Activated B cell treated with CpG ODN at 0.5 μM for 24 hours (primary cell): ENCODE measurements at regions not wholly inside any gene's neighbourhood (a gene's known extent, or its start where the extent isn't known, plus 50 kb on each side); places are given as distances from the start of the nearest gene placed in this dataset.

ENCODE experiments used
- ATAC-seq: fragments of 200-7000 bp; cut with Tn5 transposase; one replicate; pipeline ENCODE4 v1.10.0; 2021; ENCODE audit warnings: low read depth, mild to moderate bottlenecking, moderate library complexity
- CTCF ChIA-PET: fragments of 350-600 bp; sonication (Branson Sonifier 250); formaldehyde crosslinking; loops from one replicate; lab custom pipeline; 2021; ENCODE audit warnings: antibody characterized with exemption; lab: Charles Lee
- POLR2A ChIA-PET: fragments of 350-600 bp; sonication (Branson Sonifier 250); formaldehyde crosslinking; loops from one replicate; lab custom pipeline; 2021; ENCODE audit warnings: antibody characterized with exemption; lab: Charles Lee
- DNase-seq: peaks from one replicate; pipeline ENCODE4 v3.0.0; 2022
- H3K27ac Mint-ChIP-seq: one replicate; pipeline ENCODE4 v1.8.0; 2020; ENCODE audit warnings: mixed read lengths
- H3K27me3 Mint-ChIP-seq: one replicate; pipeline ENCODE4 v1.8.0; 2021; ENCODE audit warnings: mixed read lengths
- H3K36me3 Mint-ChIP-seq: one replicate; pipeline ENCODE4 v1.8.0; 2021; ENCODE audit warnings: low read depth, mixed read lengths
- H3K4me1 Mint-ChIP-seq: one replicate; pipeline ENCODE4 v1.8.0; 2021; ENCODE audit warnings: mixed read lengths
- H3K4me3 Mint-ChIP-seq: one replicate; pipeline ENCODE4 v1.8.0; 2020; ENCODE audit warnings: mild to moderate bottlenecking, mixed read lengths
- H3K9me3 Mint-ChIP-seq: one replicate; pipeline ENCODE4 v1.8.0; 2020; ENCODE audit warnings: mixed read lengths
- intact Hi-C: fragments of 100-400 bp; cut with micrococcal nuclease; formaldehyde crosslinking; loops from one replicate; pipeline ENCODE4 v1.15.1; 2024
- TF ChIP-seq, protein P1 (sequence below): fragments of 200-600 bp; IDR thresholded peaks from one replicate; pipeline ENCODE4 v1.8.0; 2022; ENCODE audit warnings: antibody characterized with exemption, mild to moderate bottlenecking

DNA sequence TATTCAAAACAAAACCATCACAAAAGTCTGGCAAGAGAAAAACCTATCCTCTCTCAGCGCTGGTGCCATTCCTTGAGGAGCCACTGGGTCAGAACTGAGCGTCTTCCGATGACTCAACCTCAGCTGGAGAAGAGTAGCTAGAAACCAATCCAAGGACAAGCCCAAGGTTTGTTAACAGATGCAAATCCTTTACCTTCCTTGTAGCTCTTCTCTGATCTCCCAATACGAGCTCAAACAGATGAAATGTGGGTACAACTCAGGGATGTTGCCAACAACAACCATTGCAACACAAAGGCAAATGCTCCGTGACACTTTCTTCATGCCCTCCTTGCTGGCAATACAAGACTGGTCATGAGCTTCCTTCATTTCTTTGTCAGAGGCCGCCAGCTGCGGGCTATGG lies 337.1 kb downstream of the SIPA1L2 start:
- no peaks in the 10 kb centered on the region for H3K36me3 Mint-ChIP-seq
- TF ChIP-seq, protein P1, sequence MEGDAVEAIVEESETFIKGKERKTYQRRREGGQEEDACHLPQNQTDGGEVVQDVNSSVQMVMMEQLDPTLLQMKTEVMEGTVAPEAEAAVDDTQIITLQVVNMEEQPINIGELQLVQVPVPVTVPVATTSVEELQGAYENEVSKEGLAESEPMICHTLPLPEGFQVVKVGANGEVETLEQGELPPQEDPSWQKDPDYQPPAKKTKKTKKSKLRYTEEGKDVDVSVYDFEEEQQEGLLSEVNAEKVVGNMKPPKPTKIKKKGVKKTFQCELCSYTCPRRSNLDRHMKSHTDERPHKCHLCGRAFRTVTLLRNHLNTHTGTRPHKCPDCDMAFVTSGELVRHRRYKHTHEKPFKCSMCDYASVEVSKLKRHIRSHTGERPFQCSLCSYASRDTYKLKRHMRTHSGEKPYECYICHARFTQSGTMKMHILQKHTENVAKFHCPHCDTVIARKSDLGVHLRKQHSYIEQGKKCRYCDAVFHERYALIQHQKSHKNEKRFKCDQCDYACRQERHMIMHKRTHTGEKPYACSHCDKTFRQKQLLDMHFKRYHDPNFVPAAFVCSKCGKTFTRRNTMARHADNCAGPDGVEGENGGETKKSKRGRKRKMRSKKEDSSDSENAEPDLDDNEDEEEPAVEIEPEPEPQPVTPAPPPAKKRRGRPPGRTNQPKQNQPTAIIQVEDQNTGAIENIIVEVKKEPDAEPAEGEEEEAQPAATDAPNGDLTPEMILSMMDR, result no peak
- H3K9me3 Mint-ChIP-seq, result no peaks in the 10 kb centered on the region
- H3K4me3 Mint-ChIP-seq, result no peak overlapping the region
- intact Hi-C loops, result no loop called here
- ATAC-seq (no peak), DNase-seq (no peak)
- H3K4me1 Mint-ChIP-seq, result no peaks in the 10 kb centered on the region
- no peaks in the 10 kb centered on the region for H3K27me3 Mint-ChIP-seq
- POLR2A ChIA-PET, result no interaction called here
- H3K27ac Mint-ChIP-seq, result no peak overlapping the region
- CTCF ChIA-PET, result no interaction called here

DNA sequence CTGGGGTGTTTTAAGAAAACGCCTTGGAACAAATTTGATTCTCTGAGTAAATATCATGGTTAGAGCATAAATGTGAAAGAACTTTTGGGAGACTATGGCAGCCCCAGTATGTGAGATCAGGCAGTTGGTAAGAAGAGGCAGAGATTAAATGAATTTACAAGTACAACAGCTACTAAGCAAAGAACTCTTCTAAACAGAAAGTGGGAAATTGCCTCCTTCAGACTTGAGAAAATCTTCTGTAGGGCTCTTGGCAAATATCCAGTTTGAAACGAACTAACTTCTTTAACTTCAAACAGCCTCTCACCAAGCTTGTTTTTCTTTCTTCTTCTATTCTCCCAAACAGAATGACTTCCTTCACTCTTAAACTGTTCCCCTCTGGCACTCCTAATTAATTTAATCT lies 337.7 kb downstream of the SIPA1L2 start:
- no peak for ATAC-seq
- no peak for DNase-seq
- no peak overlapping the region for H3K4me3 Mint-ChIP-seq
- H3K9me3 Mint-ChIP-seq, result no peaks in the 10 kb centered on the region
- ChIA-PET CTCF (no interaction called here), POLR2A (no interaction called here)
- intact Hi-C loops, result no loop called here
- TF ChIP-seq, protein P1, result no peak
- no peaks in the 10 kb centered on the region for H3K27me3 Mint-ChIP-seq
- no peaks in the 10 kb centered on the region for H3K4me1 Mint-ChIP-seq
- H3K27ac Mint-ChIP-seq, result no peak overlapping the region
- no peaks in the 10 kb centered on the region for H3K36me3 Mint-ChIP-seq

DNA sequence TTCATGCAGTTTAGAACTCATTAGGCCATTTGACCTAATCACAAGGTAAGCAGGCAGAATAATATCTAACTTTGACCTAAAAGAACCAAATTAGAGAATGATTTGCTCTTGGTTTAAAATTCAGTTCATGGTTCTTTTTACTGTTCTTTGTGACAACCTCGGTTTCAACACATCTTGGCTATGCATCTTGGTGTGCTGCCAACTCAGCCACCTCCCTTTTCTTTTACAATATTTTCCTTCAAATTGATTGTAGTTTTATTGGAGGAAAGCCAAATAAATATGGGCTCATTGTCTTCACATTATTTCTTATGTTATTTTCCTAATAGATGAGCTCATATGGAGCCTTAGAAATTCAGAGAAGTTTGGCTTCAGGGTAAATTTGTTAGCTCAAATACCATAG lies 338.3 kb downstream of the SIPA1L2 start:
- no peak for ATAC-seq
- H3K36me3 Mint-ChIP-seq, result no peaks in the 10 kb centered on the region
- H3K4me1 Mint-ChIP-seq, result no peaks in the 10 kb centered on the region
- ChIA-PET POLR2A (no interaction called here), CTCF (no interaction called here)
- H3K9me3 Mint-ChIP-seq, result no peaks in the 10 kb centered on the region
- TF ChIP-seq, protein P1, result no peak
- H3K27ac Mint-ChIP-seq, result no peak overlapping the region
- no peak for DNase-seq
- no peak overlapping the region for H3K4me3 Mint-ChIP-seq
- H3K27me3 Mint-ChIP-seq, result no peaks in the 10 kb centered on the region
- intact Hi-C loops, result no loop called here

DNA sequence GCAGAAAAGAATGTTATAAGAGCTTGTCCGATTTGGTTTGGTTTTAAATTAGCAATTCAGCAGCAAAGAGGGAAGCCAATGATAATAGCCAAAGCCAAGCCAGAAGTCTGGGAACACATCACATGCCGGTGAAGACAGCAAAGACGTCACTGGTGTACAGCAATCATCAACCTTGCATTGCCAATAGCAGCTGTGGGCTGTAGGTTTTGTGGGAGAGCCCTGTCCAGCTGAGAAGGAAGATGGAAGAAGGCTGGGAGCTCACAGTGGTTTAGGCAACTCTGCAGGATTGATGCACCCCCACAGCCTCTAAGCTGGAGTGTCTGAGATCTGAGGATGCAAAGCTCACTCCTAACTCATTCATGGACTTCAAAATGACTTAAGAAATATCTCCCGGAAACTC lies 338.7 kb downstream of the SIPA1L2 start:
- CTCF ChIA-PET, result no interaction called here
- TF ChIP-seq, protein P1, result no peak

DNA sequence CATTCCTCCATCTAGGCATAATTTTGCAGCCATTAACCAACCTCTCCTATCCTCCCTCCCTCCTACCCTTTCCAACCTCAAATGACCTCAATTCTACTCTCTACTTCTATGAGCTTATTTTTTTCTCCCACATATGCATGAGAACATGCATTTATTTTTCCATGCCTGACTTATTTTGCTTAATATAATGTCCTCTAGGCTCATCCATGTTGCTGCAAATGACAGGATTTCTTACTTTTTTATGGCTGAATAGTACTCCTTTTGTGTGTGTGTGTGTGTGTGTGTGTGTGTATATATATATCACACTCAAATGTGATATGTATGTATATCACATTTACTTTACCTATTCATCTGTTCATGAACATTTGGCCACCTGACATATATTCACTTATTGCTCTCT lies 339.4 kb downstream of the SIPA1L2 start:
- ATAC-seq, result no peak
- ChIA-PET CTCF (no interaction called here), POLR2A (no interaction called here)
- H3K27ac Mint-ChIP-seq, result no peak overlapping the region
- no peak overlapping the region for H3K4me3 Mint-ChIP-seq
- H3K36me3 Mint-ChIP-seq, result no peaks in the 10 kb centered on the region
- H3K27me3 Mint-ChIP-seq, result no peaks in the 10 kb centered on the region
- intact Hi-C loops, result no loop called here
- no peak for DNase-seq
- no peaks in the 10 kb centered on the region for H3K9me3 Mint-ChIP-seq
- no peaks in the 10 kb centered on the region for H3K4me1 Mint-ChIP-seq
- TF ChIP-seq, protein P1, result no peak

More for the DNA sequence above, 338.7 kb downstream of the SIPA1L2 start:
- H3K27ac Mint-ChIP-seq, result no peak overlapping the region
- intact Hi-C loops, result no loop called here
- no peak overlapping the region for H3K4me3 Mint-ChIP-seq
- H3K36me3 Mint-ChIP-seq, result no peaks in the 10 kb centered on the region
- DNase-seq, result no peak
- no peaks in the 10 kb centered on the region for H3K9me3 Mint-ChIP-seq
- ATAC-seq, result no peak
- no peaks in the 10 kb centered on the region for H3K4me1 Mint-ChIP-seq
- POLR2A ChIA-PET, result no interaction called here
- H3K27me3 Mint-ChIP-seq, result no peaks in the 10 kb centered on the region
